ENCODE measurements at regions not wholly inside any gene's neighbourhood (a gene's known extent, or its start where the extent isn't known, plus 50 kb on each side); places are given as distances from the start of the nearest gene placed in this dataset.

DNA sequence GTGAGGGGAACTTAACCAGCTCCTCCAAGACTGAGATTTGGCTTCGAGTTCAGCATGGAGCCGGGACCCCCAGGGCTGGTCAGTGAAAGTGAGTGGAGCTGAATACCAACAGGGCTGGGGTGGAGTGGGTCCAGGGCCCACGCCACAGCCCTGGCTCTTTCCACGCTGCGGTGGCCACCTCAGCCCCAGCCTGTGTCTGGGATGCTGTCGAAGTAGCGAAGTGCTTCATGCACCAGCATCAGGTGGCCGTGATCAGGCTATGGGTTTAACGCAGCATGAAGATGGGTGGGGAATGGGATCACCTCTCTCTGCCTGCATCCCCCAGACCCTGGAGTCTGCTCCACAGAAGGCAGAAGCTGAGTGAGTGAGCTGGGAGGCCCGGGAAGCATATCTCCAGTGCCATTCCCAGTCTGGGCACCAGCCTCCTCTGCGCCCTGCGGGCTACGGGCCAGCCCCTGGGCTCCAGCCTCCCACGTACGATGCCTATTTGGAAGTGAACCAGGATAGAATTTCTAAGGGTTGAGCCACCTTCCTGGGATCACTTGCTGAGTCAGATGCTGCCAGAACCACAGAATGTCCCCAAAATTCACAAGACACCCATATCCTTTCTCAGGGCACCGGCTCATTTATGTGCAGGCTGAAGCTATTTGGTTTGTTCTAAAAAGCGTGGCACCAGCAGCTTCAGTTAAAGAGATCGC, 131.1 kb upstream of the CHST15 start:
- H3K36me3 ChIP-seq (ENCODE audit: control insufficient read depth, insufficient read depth, low read length) = no peaks in the 10 kb centered on the region
- POLR2A ChIA-PET (ENCODE audit: unreplicated experiment) = no interaction called here
- peaks cover 26% of the 10 kb centered on the region for H3K9me3 ChIP-seq (ENCODE audit: control insufficient read depth, insufficient read depth, low read length)
- no peak overlapping the region for H2BK5ac ChIP-seq (ENCODE audit: low read depth, low read length, poor library complexity, severe bottlenecking)
- no peak overlapping the region for H3K23ac ChIP-seq (ENCODE audit: low read depth, low read length)
- no peak overlapping the region for H3K4me2 ChIP-seq (ENCODE audit: low read depth, low read length)
- TF ChIP-seq RAD21 (IDR thresholded peaks at IDR 0.05; ENCODE audit: low read length) (no peak), POLR2A (IDR thresholded peaks at IDR 0.05; ENCODE audit: low read depth, low read length) (no peak), CTCF (conservative IDR thresholded peaks at IDR 0.05; ENCODE audit: low read depth, low read length) (no peak), BHLHE40 (IDR thresholded peaks at IDR 0.05; ENCODE audit: low read depth, low read length) (no peak), MXI1 (IDR thresholded peaks at IDR 0.05; ENCODE audit: borderline replicate concordance, low read depth, low read length) (no peak), SMC3 (IDR thresholded peaks at IDR 0.05; ENCODE audit: low read depth, low read length) (no peak), MAZ (IDR thresholded peaks at IDR 0.05; ENCODE audit: borderline replicate concordance, low read depth, low read length) (no peak), NFE2L2 (IDR thresholded peaks at IDR 0.05; ENCODE audit: low read depth, low read length) (no peak), CEBPB (IDR thresholded peaks at IDR 0.05; ENCODE audit: low read depth, low read length) (no peak), RCOR1 (IDR thresholded peaks at IDR 0.05; ENCODE audit: insufficient replicate concordance, low read length) (no peak), RFX5 (IDR thresholded peaks at IDR 0.05; ENCODE audit: low read depth, low read length) (no peak)
- no peak overlapping the region for H2BK20ac ChIP-seq (ENCODE audit: low read depth, low read length)
- no TSS peak for BruUV-seq (replicated peaks)
- H2BK120ac ChIP-seq (ENCODE audit: low read depth, low read length) = no peak overlapping the region
- no peaks in the 10 kb centered on the region for H3K9me1 ChIP-seq (ENCODE audit: insufficient read depth, low read length)
- no peak overlapping the region for H3K18ac ChIP-seq (ENCODE audit: low read depth, low read length)
- H2AK5ac ChIP-seq (ENCODE audit: low read depth, low read length) = no peak overlapping the region
- H3K9ac ChIP-seq (ENCODE audit: low read depth, low read length) = no peak overlapping the region
- ATAC-seq (ENCODE audit: low read depth) (no peak), DNase-seq (no peak)
- no peaks in the 10 kb centered on the region for H3K27me3 ChIP-seq (ENCODE audit: control insufficient read depth, insufficient read depth, low read length)
- H4K20me1 ChIP-seq (ENCODE audit: insufficient read depth, low read length) = no peaks in the 10 kb centered on the region
- H3K14ac ChIP-seq (replicated peaks; ENCODE audit: low read depth, low read length) = no peak overlapping the region
- H3K56ac ChIP-seq (ENCODE audit: extremely low read depth, insufficient read depth, low read length) = no peak overlapping the region
- intact Hi-C loops (cut with micrococcal nuclease) (no loop called here), dilution Hi-C loops (cut with HindIII; ENCODE audit: low sequenced_read_pairs, unreplicated experiment) (no loop called here), in situ Hi-C loops (cut with MboI; ENCODE audit: low sequenced_read_pairs) (no loop called here)
- no peak overlapping the region for H4K8ac ChIP-seq (ENCODE audit: low read depth in 2 of 2, low read length in 2 of 2)
- H2BK15ac ChIP-seq (ENCODE audit: low read depth, low read length) = no peak overlapping the region
- no peak overlapping the region for H3K4ac ChIP-seq (ENCODE audit: low read depth, low read length)
- no peak overlapping the region for H2AFZ ChIP-seq (replicated peaks; ENCODE audit: low read length, poor library complexity)
- no peaks in the 10 kb centered on the region for H3K4me1 ChIP-seq (ENCODE audit: control insufficient read depth, insufficient read depth, low read length)
- H4K5ac ChIP-seq (ENCODE audit: low read depth, low read length) = no peak overlapping the region
- CTCF ChIA-PET = no interaction called here
- 0% methylated on average over 1 of the region's 18 CpGs; no CpG with 5 or more reads in 1 of the 2 experiments for WGBS, 2 experiments (ENCODE audit: extremely low coverage in 2 of 2, insufficient read length in 1 of 2)
- H4K91ac ChIP-seq (ENCODE audit: insufficient read depth, low read depth, low read length) = no peak overlapping the region
- H3K79me1 ChIP-seq (ENCODE audit: low read depth in 1 of 2, low read length in 2 of 2) = no peaks in the 10 kb centered on the region
- H3K27ac ChIP-seq (ENCODE audit: insufficient read depth, low read length) = no peak overlapping the region
- H2AK9ac ChIP-seq (replicated peaks; ENCODE audit: low read depth, low read length, poor library complexity) = no peak overlapping the region
- H3K4me3 ChIP-seq (ENCODE audit: insufficient read depth, low read depth, low read length) = no peak overlapping the region
